HG02623 (cell line): ENCODE measurements at regions not wholly inside any gene's neighbourhood (a gene's known extent, or its start where the extent isn't known, plus 50 kb on each side); places are given as distances from the start of the nearest gene placed in this dataset.

Source experiments
- ATAC-seq: cut with Tn5 transposase; IDR thresholded peaks from one replicate; pipeline ENCODE4 v1.9.1; 2021; ENCODE audit warnings: moderate library complexity; ENCODE audit not compliant: unreplicated experiment

DNA sequence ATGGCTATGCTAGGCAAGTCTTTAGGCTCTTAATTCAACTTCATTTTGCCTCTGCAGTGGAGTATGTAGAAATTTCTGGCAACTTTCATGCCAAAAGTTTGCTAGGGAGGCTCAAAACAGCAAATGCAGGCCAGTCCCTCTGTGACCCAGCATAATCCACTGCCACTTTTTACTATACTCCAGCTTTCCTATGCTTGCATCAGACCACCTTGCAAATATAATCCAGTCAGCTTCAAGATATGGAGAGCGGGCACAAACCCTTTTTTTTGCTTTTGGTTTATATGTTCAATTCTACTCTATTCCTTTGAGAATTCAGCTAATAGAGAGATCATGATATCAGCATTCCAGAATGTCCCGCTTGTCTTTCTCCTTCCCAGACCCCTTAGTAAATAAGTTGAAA is 192.0 kb upstream of the PABPC4L start:
- ATAC-seq = no peak

DNA sequence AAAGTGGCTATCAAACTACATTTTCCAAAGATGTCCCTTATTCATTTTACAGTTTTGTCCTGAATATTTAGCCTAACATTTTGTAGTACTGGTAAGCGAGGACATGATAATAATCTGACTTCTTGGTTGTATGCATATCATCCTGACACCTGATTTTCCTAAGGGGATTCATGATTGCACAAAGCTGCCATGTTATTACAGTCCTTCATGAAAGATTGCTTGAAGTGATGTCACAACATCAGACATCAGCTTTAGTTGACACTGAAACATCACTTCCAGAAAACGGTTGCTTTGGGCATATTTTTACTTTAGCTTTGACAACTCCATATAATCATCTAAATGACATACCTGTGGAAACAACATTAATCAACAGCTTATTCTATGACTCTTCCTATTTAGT is 188.7 kb upstream of the PABPC4L start:
- no peak for ATAC-seq

DNA sequence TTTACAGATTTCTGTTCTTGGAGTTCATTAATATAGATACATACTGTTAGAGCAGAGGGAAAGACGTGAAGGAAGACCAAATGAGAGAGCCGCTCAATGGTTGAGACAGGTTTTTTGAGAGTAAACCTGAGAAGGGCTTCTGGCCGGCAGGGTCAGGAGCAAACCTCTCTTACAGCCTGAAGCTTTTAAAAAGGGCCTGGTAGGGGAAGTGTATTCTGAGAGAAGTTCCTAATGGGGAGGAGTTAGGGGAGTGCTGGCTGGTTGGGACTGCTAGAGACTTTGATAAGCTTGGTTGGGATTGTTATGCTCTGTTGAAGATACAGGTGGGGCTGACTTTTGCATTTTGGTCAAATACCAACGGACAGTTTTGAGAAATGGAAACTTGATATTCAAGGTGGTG is 186.8 kb upstream of the PABPC4L start:
- ATAC-seq = no peak

DNA sequence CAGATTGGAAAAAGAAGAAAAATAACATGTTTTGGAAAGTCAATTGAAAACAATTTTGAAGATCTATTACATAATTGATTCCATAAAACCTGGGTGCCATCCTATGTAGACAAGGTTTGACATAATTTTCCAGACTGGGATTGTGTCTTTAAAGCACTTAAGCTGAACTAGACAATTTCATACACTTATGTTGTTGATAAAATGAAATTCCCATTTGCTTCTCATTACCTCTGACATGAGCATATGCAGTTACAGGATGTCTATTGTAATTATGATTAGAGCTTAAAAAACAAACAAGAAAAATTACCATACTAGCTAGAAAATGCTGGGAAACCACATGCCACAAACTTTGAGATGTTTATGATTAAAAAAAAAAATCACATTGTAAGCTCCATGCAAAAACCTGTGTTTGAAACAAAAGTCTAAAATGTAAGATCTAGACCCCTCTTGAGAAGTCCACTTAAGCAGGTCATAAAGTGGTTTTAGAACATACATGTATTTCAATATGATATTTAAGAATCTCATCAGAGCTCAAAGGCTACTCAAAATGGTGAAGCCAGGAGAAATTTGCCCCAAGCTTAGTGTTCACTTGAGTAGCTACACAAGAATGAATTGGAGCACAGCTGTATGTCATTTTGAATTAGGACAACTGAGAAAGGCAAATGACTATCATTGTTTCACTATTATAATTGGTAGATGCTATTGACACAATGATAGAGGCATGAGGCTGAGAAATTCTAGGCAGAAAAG is 181.1 kb upstream of the PABPC4L start:
- ATAC-seq = no peak

DNA sequence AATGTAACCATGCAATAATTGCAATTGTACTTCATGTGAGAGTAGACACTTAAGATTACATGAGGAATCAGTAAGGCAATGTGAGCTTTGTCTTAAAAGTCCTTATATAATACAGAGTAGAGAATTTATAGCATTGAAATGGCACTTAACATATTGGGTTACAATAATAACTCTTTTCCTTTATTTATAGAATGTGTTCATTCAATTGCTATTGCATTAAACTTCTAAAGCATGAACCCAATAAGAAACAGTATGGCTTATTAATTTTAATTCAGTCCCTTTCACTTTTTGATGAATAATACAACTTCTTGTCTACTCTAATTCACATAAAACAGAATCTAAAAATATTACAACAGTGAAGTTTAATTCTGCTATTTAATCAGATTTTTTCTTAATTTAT is 174.2 kb upstream of the PABPC4L start:
- ATAC-seq = no peak

DNA sequence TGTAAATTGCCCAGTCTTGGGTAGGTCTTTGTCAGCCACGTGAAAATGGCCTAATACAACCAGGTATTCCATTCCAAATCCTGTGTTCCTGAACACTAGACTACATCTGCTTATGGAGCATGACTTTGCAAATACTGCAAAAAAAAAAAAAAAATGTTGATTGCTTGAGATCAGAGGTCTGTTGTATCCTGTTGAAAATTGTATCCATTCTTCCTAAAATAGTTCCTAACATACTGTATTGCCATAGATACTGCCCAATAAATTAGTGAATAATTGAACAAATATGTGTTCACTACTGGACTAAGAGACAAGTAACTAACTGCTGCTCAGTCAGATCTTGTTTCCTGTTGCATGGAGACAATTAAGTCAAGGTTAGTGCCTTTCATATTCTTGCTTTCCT is 164.3 kb upstream of the PABPC4L start:
- ATAC-seq = no peak

DNA sequence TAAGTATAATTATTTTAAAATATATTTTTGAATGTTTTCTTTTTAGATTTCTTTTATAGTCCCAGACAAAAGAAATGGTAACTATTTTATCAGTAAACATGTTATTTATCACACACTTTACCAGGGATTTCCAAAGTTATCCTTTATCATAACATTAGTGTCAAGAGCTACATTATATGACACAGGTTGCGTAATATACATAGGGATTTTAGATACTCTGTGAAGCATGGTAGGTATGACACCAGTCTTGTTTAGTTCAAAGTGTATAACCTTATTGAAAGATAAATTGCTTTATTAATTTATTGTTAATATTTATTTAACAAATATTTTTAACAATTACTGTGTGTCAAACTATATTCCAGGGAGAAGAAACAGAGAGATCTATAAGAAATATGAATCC is 163.3 kb upstream of the PABPC4L start:
- ATAC-seq = no peak

DNA sequence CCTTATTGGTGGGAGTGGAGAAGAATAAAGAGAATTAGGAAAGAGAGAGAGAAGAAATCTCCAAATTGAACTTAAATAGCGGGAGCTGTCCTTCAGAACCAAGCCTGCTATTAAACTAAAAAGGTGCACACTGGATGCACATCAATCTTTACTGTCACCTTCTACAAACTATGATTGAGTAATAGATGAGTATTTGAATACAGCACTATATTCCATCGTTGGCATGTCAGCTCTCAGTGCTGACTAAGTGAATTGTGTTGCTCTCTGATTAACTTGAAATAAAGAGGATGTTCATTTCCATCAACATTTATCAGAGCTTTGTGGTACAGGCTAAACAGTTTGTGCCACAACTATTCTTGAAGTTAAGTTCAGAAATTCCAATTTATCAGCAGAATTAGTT is 143.7 kb upstream of the PABPC4L start:
- no peak for ATAC-seq

DNA sequence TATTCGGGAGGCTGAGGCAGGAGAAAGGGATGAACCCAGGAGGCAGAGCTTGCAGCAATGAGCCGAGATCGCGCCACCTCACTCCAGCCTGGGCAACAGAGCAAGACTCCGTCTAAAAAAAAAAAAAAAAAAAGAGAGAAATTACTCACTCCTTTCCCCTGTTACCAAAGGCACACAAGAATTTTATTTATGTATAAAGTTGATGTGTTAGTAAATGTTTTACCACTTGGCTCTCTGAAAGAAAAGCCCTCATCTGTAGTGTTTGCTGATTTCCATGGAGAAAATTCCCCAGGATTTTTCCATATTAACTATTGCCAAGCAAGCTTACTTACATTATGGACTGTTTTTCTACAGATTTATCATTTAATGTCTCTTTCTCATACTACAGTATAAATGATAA is 142.1 kb upstream of the PABPC4L start:
- ATAC-seq = no peak

DNA sequence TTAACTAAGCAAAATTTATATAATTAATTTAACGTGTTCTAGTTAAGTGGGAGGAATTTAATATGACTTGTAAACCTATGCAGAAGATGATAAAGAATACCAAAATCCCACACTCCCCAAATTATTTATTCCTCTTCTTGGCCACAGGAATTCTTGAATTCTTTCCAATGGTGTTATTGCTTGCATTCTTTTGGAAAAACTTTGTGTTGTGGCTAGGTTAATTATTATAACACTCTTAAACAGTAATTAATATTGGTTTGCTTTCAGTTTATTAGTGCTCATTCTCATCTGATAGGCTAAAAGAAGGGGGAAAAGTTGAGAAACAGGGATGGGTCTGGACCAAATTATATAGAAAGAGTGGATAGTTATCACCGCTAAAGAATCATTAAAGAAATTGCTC is 141.5 kb upstream of the PABPC4L start:
- no peak for ATAC-seq

DNA sequence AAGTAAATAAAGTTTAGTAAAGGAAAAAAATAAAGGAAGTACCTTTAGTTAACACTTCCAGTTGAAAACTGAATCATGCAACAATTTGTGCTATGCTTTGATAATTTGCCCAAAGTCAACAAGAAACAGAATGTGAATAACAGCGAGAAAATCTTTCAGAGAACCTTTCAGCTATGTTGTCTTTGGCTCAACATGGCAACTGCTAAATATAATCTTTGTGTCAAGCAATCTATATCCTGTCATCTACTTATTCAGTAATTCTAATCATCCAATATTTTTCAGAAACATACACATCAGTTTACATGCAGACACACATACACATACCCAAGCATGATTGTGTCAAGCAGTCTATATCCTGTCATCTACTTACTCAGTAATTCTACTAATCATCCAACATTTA is 136.0 kb upstream of the PABPC4L start:
- no peak for ATAC-seq

DNA sequence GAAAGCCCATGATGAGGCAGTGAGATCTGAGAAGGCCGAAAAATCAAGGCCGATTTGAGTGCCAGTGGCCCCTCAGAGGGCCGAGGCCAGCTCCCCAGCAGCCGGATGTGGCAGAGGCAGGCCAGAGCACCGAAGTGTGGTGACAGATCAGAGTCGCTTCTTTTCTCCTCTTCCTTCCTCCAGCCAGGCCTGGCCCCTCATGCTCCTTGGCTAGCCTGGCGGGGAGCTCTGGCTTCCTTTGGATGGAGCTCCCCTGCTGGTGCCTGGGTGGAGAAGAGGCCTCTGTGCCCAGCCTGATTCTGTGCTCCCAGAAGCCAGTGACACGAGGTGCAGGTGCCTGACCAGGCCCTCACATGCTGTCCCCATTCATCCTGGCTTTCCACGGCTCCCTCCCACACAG is 127.2 kb upstream of the PABPC4L start:
- no peak for ATAC-seq

DNA sequence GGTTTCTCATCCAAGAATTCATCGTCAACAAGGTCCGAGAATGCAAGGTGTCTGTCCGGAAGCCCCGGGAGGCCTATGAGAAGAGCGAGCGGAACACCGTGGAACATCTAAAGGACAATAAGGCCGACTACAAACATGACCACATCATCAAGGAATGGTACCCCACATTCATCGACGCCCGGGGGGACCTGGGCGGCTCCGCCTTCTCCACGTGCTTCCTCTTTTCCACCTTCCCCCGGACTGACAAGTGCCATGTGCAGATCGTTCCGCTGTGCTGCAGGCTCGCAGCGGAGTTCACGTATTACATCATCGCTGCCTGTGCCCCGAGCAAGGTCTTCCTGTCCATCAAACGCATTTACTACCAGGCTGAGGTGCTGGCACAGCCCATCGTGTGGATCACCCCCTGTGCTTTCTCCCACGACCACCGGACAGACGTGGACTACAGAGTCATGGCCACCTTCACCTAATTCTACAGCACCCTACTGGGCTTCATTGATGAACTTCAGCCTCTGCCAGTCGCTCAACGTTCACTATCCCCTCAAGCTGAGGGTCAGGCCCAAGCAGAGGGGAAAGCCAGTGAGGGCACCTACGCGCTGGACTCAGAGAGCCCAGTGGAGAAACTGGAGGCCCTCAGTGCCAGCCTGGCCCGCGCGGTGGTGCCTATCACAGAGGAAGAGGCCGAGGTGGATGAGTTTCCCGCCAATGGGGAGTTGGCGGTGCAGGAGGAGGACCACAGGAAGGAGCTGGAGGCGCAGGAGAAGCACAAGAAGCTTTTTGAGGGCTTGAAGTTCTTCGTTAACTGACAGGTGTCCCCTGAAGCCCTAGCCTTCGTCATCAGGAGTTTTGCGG is 125.9 kb upstream of the PABPC4L start:
- no peak for ATAC-seq

DNA sequence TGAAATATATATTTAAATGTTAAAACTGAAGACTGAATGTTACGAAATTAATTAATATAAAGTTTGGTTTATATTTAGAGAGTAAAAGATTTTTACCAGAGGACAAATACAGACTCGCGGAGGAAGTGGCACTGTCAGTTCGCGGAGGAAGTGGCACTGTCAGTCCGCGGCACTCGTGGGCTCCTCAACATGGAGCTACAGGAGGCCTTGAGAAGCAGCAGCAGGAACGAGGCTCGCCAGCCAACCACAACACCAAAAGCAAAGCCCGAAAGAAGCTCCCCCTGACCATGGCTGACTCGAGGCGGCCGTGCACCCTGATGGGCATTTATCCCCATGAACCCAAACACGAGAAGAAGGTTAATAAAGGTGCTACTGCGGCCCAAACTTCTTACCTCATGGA is 125.3 kb upstream of the PABPC4L start:
- ATAC-seq = no peak

DNA sequence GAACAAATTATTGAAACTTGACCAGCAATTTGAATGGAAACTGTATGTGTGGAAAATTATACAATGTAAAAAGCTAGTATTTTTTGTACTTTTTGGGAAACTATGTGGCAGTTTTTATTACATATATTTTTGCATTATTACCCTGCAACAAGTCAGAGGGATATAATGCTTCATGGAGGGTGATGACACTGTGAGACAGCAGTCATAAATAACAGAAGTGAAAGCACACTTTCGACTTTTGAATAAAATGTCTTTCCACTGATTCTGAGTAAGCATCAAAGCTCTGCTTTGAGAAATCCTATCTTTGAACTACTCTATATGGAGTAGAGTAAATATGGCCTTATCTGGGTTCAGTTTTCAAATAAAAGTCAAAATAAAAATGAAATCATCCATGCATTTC is 122.6 kb upstream of the PABPC4L start:
- no peak for ATAC-seq

DNA sequence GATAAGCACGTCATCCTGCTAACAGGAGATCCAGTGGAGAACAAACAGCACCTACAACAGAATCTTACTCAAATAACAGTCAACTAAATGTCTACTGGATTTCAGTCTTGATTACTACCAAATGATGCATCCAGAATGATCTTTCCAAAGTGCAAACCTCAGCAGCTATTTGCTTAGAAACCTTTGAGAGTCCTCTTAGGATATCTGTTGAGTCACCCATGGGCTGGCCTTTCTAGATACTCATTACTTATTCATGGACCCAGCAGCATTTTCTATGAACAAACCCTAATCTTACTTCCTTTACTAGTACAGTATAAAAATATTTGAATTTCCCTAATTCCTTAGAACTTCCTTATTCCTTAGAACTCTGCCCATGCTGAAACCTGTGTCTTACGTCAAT is 118.5 kb upstream of the PABPC4L start:
- ATAC-seq = no peak

DNA sequence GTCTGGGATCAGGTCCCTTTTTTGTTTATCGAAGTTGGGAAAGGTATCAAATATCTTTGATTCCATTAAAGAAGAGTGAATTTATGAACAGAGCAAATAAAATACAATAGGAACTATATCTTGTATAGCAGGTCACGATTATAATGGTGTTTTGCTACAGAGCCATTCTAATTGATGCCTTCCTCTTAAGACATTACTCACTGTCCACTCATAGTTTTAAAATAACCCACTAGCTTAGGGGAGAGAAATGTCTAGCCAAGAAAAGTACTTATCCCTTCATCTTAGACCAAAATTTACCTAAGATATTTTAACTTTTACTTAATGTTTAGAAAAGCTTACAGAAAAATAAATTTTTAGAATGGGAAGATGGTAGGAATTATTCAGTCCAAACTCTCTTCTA is 112.0 kb upstream of the PABPC4L start:
- ATAC-seq = no peak

DNA sequence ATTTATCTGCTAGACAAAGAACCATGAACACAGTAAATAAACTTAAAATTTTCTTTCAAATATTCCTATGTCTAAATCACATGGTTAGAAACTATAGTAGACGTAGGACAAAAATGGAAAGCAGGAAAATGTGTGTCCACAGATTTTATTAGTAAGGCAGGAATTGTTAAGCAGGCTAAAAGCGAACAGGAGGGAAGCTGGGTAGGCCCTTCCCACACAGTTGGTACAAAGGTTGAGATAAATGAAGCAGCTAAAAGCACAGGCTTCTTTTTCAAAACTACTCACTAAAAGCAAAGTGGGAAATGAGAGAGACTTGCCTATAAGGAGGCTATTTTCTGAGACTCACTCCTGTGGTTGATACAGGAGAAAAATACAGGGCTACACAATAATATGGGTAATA is 108.1 kb upstream of the PABPC4L start:
- no peak for ATAC-seq

DNA sequence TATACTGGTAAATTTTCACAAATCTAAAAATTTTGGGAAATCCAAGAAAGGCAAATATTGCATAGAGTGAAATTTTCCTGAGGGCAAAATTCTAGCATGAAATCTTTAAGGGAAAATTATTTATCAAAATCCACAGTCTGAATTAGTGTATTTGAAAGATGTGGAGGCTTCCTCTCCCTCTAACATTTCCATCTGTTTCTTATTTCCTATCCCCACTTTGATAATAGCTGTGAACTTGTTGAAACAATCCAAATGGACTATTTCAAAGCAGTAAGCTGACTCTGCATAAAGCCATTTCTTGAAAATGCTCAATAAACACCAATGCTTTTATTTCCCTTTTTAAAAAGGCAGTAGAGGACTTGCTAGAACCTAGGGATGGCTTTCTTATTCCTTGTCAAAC is 107.3 kb upstream of the PABPC4L start:
- no peak for ATAC-seq

DNA sequence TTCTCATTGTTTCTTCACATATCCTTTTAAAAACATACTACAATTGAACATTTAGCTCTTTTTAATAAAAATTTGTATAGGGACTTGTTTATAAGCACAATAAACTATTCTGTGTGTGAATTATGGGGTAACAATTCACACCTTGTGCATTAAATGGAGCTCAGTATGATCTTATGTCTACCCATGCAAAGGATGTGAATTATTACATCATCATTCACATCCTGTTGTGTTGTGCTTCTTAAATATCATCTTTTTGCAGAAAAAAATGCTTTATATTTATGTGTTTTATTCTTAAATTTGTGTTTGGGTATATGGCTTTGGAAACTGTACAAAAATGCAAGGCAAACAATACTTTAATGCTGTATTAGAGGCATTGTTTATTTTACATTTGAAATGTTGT is 96.7 kb upstream of the PABPC4L start:
- ATAC-seq = no peak

DNA sequence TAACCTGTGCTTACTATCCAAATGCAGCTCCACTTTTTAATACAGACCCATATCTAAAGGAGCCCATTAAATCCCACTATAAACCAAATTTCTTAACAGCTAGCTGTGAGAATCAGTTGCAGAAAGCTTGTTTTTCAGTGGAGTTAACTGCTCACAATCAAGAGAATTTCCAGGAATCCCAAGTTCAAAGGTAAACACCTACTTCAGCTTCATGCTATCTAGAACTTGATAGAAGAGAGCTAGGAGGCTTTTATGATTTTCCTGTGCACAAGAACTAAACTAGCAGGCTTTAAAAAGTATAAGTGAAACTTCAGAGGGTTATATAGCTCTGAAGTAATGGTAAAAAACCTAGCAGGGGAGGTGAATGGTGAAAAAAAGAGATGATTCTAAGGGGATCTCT is 96.2 kb upstream of the PABPC4L start:
- no peak for ATAC-seq

DNA sequence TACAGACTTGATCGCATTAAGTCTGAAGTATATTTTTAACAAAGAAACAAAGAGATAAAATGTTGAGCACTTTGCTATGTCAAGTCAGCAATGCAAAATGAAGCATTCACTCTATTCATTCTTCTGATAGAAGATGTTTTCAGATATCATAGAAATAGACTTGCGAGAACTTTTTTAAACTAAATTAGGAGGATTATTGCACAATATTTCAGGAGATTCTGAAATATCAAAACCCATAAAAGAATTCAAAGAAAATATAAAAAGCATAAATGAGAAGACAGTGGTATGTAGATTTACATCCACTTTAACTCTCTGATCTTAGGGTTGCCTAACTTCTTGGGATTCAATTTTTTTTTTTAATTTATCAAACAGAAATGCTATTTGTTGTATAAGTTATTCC is 81.1 kb upstream of the PABPC4L start:
- no peak for ATAC-seq

DNA sequence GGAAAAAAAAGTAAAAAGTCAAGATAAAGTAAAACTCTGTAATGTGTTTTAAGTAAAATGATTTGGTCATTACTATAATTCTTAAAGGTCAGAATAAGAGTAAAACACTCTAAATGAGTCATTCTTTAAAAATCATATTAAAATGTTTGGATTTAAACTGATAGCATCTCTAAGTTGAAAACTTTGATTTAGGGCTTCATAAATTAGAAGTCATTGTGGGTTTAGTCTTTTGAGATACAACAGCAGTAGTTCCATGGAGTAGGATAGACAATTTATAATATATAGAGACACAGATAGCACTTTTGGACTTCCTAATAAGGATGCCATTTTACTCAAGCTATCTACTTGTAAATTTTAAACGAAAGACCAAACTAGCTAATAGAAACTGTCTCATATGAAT is 77.1 kb upstream of the PABPC4L start:
- no peak for ATAC-seq
